ENCODE measurements at regions not wholly inside any gene's neighbourhood (a gene's known extent, or its start where the extent isn't known, plus 50 kb on each side); places are given as distances from the start of the nearest gene placed in this dataset.
"Not testable (repeated sequence)": the region's sequence is repeated elsewhere in the genome, so short reads cannot be mapped to it uniquely, and the experiment has no call there.

- DNase-seq, result no peak
Measured at GRCh38 chr1:234956821-234957329, 171.8 kb downstream of the TOMM20 start.

GRCh38 chr1:234955107-234955731 lies 173.4 kb downstream of the TOMM20 start:
- no peak for DNase-seq

DNA sequence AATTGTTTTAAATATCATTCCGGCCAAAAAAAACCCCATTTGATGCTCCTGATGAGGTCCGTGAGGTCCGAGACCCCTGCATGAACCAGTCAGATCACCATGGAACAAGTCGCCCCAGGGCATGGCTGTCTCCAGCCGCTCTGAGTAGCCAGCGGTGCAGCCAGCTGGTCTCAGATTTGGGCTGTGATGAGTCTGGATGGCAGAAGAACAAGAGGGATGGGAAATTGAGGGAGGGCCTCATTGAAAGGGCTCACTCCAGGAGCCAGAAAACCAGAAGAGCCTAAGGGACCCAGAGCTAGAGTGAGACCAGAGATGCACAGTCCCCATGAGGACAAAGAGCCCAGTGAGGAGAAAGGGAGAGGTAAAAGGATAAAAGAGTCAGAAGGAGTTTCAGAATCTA lies 174.0 kb downstream of the TOMM20 start:
- no peak for DNase-seq

- no peak for DNase-seq
Measured at GRCh38 chr1:234953655-234954405, 174.8 kb downstream of the TOMM20 start.

GRCh38 chr1:234950598-234950997 lies 178.0 kb downstream of the TOMM20 start:
- DNase-seq, result no peak

- not testable (repeated sequence) for DNase-seq
Measured at GRCh38 chr1:234949528-234949927, 179.1 kb downstream of the TOMM20 start.

- no peak for DNase-seq
Measured at GRCh38 chr1:234944439-234945344, 183.9 kb downstream of the TOMM20 start.

DNA sequence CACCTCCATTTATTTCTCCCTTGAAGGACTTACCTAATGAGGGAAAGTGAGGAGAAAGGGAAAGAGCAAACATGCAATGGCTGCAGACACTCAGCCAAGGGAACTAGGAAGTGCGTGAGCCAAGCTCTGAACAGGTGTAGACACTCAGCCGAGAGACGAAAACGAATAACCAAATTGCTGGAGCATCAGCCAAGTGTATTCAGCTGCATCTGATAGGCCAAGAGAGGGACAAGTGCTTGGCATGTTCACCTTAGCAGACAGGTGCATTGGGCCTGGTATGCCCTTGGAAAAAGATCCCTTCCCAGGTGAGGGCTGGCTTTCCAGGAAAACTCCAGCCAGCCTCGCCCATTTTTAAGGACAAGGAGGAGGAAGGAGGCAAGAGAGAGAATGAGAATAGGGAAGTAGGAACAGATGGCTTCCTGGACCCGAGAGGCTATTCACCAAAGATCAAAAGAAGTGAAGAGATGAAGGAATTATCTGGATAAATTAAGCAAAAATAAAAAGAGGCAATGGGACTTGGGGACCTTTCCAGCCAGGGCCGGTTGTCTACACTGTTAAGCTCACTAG lies 184.7 kb downstream of the TOMM20 start:
- no peak for DNase-seq

GRCh38 chr1:234942879-234943506 lies 185.6 kb downstream of the TOMM20 start:
- DNase-seq, result no peak

GRCh38 chr1:234942012-234942332 lies 186.7 kb downstream of the TOMM20 start:
- no peak for DNase-seq

- DNase-seq, result no peak
Measured at GRCh38 chr1:234941321-234942011, 187.2 kb downstream of the TOMM20 start.

DNA sequence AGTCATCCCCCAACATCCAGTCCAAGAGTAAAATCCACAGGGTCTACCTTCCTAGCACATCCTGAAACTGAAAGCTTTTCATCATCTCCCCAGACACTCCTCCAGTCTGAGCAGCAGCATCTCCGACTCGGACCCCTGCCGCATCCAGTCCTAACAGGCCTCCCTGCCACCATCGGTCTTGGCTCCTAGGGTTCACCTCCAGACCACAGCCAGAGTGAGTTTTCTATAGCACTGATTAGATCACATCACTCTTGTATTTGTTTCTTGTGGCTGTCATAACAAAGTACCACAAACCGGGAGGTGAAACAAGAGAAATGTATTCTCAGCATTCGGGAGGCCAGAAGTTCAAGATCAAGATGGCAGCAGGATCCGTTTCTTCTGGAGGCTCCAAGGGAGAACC lies 187.8 kb downstream of the TOMM20 start:
- DNase-seq, result no peak

DNA sequence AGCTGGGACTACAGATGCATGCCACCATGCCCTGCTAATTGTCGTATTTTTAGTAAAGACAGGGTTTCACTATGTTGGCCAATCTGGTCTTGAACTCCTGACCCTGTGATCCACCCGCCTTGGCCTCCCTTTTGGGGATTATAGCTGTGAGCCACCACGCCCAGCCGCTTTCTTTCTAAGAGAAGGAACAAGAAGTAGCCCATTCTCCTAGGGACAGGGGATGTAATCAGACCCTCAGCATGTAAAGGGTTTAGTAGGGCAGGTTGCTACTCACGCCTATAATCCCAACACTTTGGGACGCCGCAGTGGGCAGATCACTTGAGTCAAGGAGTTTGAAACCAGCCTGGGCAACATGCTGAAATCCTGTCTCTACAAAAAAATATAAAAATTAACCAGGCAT lies 189.7 kb downstream of the TOMM20 start:
- DNase-seq, result no peak

- no peak for DNase-seq
Measured at GRCh38 chr1:234938135-234938534, 190.5 kb downstream of the TOMM20 start.

DNA sequence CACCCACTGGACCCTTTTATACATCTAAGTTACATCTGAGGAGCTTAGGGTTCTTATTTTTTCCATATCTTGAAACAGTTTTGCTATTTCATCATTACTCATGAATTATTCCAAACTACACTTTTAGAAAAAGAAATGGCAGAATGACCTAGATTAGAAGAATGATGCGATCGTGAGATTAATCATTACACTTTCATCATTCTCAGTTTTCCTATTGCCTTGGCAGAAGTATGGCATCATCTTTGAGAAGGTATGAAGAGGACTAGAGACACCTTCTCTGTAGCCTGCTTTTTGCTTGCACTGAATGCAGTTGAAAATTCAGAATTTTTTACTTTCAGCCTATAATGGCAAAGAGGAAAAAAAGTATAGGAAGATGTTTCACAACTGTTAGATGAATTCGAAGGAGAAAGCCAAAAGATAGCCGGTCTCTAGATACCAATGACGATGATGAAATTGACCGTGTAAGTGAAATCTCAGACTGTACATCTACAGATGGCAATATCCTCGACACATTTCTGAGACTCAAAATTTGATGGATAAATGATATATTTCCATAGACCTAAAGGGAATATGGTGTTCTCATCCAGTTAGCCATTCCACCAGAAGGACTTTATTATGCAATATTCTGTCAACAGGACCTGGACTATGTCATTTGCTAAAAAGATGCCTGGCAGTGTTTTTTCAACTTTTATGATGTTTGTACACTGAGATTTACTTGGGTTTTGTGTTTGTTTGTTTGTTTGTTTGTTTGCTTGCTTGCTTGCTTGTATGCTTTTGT lies 191.8 kb downstream of the TOMM20 start:
- no peak for DNase-seq

GRCh38 chr1:234934611-234935033 lies 194.0 kb downstream of the TOMM20 start:
- DNase-seq, result no peak

GRCh38 chr1:234933475-234933874 lies 195.2 kb downstream of the TOMM20 start:
- DNase-seq, result no peak

DNA sequence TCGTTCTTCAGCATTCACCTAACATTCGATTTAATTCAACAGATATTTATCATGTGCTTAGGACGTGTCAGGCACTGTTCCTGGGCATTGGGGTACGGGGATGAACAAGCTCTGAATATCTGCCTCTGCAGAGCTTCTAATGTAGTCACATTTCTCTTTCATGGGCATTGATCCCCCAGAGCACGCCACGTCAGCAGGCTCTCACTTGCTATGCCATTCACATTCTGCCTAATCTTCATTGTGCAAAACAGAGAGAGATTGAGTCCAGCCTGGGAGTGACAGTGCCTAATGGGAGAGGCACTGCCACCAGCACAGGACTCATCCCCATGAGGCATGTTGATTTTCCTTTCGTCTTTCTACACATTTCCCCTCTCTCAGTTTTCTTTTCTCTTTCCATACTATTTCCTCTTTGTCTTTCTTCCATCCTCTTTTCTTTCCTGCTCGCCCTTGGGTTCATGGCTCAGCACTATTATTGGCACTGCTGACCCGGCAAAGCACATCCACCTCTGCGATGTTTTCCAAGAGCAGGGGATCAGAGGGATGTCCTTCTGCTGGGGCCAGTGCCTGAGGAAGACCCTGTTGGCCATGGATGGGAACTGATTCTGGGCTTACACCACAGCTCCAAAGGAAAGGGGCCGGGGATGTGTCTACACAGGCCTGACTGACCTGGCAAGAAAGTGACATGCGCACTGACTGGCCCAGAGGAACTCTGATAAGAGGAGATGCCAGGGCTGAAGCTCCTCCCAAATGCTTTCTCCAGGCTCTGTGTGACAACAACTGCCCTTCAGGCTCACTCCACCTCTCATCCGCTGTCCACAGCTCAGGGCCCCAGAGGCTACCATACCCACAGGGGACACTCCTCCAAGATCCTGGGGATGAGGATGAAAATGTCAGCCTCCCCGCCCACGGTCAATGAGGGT lies 195.9 kb downstream of the TOMM20 start:
- DNase-seq, result no peak

DNA sequence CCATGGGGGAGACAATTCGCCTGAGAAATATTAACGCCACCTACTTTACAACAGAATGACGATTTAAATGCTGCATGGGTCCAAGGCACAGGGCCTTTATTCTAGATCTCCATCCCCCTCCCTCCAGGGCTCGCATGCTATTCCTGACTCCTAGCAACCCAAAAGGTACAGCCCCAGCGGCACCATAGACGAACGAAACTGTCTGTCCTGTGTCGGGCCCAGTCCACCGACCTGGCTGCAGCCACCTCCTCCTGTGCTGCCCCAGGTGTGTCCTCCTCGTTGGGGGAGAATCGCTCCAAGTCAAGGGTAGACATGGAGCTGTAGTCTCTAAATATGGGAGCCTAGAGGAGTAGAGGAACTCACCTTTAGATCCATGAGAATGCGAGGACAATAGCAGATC lies 196.5 kb downstream of the TOMM20 start:
- no peak for DNase-seq

DNA sequence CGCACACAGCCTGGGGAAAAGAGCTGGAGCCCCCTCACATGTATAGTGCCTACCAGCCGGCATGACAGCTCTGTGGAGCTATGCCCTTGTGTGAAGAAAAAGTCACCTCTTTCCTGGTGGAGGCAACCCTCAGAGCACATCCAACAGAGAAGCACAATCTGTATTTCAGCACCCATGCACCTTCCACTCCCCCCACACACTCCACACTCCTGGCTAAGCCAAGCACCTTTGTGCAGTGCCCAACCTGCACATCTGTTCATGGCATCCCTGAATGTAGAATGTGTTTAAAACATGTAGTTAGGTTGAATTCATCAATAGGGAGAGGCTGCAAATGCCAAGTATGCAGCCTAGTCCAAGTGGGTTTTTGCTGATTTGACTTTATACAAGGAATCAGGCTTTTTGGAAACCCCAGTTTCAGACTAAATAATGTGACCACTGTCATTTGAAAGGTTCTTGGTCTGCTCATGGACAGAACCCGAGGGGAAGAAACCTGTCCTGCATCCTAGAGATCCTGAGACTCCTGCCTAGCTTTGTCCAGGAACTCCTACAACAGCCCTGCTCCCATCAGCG lies 197.1 kb downstream of the TOMM20 start:
- DNase-seq, result no peak
